ENCODE measurements at regions not wholly inside any gene's neighbourhood (a gene's known extent, or its start where the extent isn't known, plus 50 kb on each side); places are given as distances from the start of the nearest gene placed in this dataset.

- intact Hi-C loops (cut with micrococcal nuclease; ENCODE audit: unreplicated experiment) (no loop called here), in situ Hi-C loops (cut with MboI) (no loop called here)
- H3K36me3 ChIP-seq (ENCODE audit: control insufficient read depth in 2 of 2, insufficient read depth in 2 of 2, low read length in 1 of 2) = no peaks in the 10 kb centered on the region
- no peak for FAIRE-seq
- TF ChIP-seq TCF3 (IDR thresholded peaks at IDR 0.05; ENCODE audit: borderline replicate concordance, insufficient read depth, low read depth, low read length) (no peak), STAT3 (IDR thresholded peaks at IDR 0.05; ENCODE audit: low read depth, low read length) (no peak), SUPT20H (IDR thresholded peaks at IDR 0.05; ENCODE audit: borderline replicate concordance, control insufficient read depth, low read depth, low read length) (no peak), KDM1A (IDR thresholded peaks at IDR 0.05; ENCODE audit: borderline replicate concordance) (no peak), IRF5 (IDR thresholded peaks at IDR 0.05; ENCODE audit: borderline replicate concordance) (no peak), RBBP5 (conservative IDR thresholded peaks at IDR 0.05) (no peak), TCF7 (IDR thresholded peaks at IDR 0.05; ENCODE audit: borderline replicate concordance) (no peak), RELA (IDR thresholded peaks at IDR 0.05; ENCODE audit: borderline replicate concordance, partially characterized antibody) (no peak), BHLHE40 (IDR thresholded peaks at IDR 0.05; ENCODE audit: borderline replicate concordance in 1 of 2, low read depth in 2 of 2, low read length in 1 of 2) (no peak), POU2F2 (IDR thresholded peaks at IDR 0.05; ENCODE audit: borderline replicate concordance, low read depth, low read length) (no peak), NFXL1 (IDR thresholded peaks at IDR 0.05; ENCODE audit: borderline replicate concordance) (no peak), HDAC6 (IDR thresholded peaks at IDR 0.05; ENCODE audit: unreplicated experiment) (no peak), BRCA1 (IDR thresholded peaks at IDR 0.05; ENCODE audit: low read depth, low read length) (no peak), NFYA (IDR thresholded peaks at IDR 0.05; ENCODE audit: borderline replicate concordance, low read depth, low read length) (no peak), KLF5 (IDR thresholded peaks at IDR 0.05; ENCODE audit: partially characterized antibody) (no peak)
- TF ChIP-seq, protein P1, sequence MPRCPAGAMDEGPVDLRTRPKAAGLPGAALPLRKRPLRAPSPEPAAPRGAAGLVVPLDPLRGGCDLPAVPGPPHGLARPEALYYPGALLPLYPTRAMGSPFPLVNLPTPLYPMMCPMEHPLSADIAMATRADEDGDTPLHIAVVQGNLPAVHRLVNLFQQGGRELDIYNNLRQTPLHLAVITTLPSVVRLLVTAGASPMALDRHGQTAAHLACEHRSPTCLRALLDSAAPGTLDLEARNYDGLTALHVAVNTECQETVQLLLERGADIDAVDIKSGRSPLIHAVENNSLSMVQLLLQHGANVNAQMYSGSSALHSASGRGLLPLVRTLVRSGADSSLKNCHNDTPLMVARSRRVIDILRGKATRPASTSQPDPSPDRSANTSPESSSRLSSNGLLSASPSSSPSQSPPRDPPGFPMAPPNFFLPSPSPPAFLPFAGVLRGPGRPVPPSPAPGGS (IDR thresholded peaks at IDR 0.05; ENCODE audit: borderline replicate concordance, insufficient read depth, low read depth, low read length, poor library complexity, severe bottlenecking) = no peak
- TF ChIP-seq, protein P2, sequence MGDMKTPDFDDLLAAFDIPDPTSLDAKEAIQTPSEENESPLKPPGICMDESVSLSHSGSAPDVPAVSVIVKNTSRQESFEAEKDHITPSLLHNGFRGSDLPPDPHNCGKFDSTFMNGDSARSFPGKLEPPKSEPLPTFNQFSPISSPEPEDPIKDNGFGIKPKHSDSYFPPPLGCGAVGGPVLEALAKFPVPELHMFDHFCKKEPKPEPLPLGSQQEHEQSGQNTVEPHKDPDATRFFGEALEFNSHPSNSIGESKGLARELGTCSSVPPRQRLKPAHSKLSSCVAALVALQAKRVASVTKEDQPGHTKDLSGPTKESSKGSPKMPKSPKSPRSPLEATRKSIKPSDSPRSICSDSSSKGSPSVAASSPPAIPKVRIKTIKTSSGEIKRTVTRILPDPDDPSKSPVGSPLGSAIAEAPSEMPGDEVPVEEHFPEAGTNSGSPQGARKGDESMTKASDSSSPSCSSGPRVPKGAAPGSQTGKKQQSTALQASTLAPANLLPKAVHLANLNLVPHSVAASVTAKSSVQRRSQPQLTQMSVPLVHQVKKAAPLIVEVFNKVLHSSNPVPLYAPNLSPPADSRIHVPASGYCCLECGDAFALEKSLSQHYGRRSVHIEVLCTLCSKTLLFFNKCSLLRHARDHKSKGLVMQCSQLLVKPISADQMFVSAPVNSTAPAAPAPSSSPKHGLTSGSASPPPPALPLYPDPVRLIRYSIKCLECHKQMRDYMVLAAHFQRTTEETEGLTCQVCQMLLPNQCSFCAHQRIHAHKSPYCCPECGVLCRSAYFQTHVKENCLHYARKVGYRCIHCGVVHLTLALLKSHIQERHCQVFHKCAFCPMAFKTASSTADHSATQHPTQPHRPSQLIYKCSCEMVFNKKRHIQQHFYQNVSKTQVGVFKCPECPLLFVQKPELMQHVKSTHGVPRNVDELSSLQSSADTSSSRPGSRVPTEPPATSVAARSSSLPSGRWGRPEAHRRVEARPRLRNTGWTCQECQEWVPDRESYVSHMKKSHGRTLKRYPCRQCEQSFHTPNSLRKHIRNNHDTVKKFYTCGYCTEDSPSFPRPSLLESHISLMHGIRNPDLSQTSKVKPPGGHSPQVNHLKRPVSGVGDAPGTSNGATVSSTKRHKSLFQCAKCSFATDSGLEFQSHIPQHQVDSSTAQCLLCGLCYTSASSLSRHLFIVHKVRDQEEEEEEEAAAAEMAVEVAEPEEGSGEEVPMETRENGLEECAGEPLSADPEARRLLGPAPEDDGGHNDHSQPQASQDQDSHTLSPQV (IDR thresholded peaks at IDR 0.05) = no peak
- ChIA-PET POLR2A (no interaction called here), CTCF (interaction anchor here (0.5 to 11.5 kb wide), 4 partner anchors 8 to 420 kb away, joined by 3 to 73 read pairs (median 4); no protein-coding TSS in a partner anchor), SMC1A (ENCODE audit: uncharacterized antibody, unreplicated experiment) (interaction anchor here (0.6 to 3.6 kb wide), 6 partner anchors 91 to 254 kb away, joined by 3 to 23 read pairs (median 3); no protein-coding TSS in a partner anchor), RAD21 (ENCODE audit: unreplicated experiment) (interaction anchor here (1.1 to 1.6 kb wide), 7 partner anchors 9 to 420 kb away, joined by 3 to 5 read pairs (median 3); no protein-coding TSS in a partner anchor)
- no peaks in the 10 kb centered on the region for H3K79me2 ChIP-seq (ENCODE audit: control insufficient read depth, insufficient read depth, low read length)
- H3K27ac ChIP-seq (ENCODE audit: control insufficient read depth, insufficient read depth) = no peak overlapping the region
- 16% methylated on average over 2 of the region's 2 CpGs for WGBS (ENCODE audit: insufficient coverage, insufficient replicate concordance, low lambda C conversion rate, missing lambda C conversion rate)
- H3K9ac ChIP-seq (ENCODE audit: control insufficient read depth, insufficient read depth, low read length) = no peak overlapping the region
- no peak overlapping the region for H3K4me3 ChIP-seq
- no TSS peak for BruUV-seq (replicated peaks)
- H3K27me3 ChIP-seq (replicated peaks in 1 of 2; ENCODE audit: control insufficient read depth in 2 of 2, insufficient read depth in 2 of 2, low read length in 1 of 2) = no peaks in the 10 kb centered on the region
- H4K20me1 ChIP-seq (ENCODE audit: control insufficient read depth, insufficient read depth) = no peaks in the 10 kb centered on the region
- no peak overlapping the region for H3K4me2 ChIP-seq (ENCODE audit: control insufficient read depth, insufficient read depth)
- no peaks in the 10 kb centered on the region for H3K9me3 ChIP-seq (replicated peaks; ENCODE audit: control insufficient read depth, insufficient read depth, low read length)
- no peak for DNase-seq (ENCODE audit: low read depth, low spot score)
- H2AFZ ChIP-seq (ENCODE audit: control insufficient read depth, low read depth, low read length) = no peak overlapping the region
- no peak for ATAC-seq
- H3K4me1 ChIP-seq (ENCODE audit: control insufficient read depth, insufficient read depth, low read length) = no peaks in the 10 kb centered on the region
Observed at GRCh38 chr6:103269581-103269980, 1590.1 kb downstream of the HACE1 start.
